GM10266 (cell line): ENCODE measurements at regions not wholly inside any gene's neighbourhood (a gene's known extent, or its start where the extent isn't known, plus 50 kb on each side); places are given as distances from the start of the nearest gene placed in this dataset.

ENCODE experiments used
- DNase-seq: peaks from one replicate; pipeline ENCODE4 v3.0.0; 2012; ENCODE audit errors: extremely low spot score
- CTCF ChIP-seq: IDR thresholded peaks from 2 replicates; pipeline ENCODE4 v1.5.1; 2012; ENCODE audit warnings: mild to moderate bottlenecking, low read depth; ENCODE audit not compliant: control insufficient read depth, insufficient read depth; ENCODE audit errors: missing control alignments

GRCh38 chr5:145233461-145233860 lies 601.7 kb downstream of the PRELID2 start:
- no peak for DNase-seq
- TF ChIP-seq CTCF, result no peak

GRCh38 chr5:145230781-145231180 lies 604.4 kb downstream of the PRELID2 start:
- DNase-seq, result no peak
- no peak for TF ChIP-seq CTCF

DNA sequence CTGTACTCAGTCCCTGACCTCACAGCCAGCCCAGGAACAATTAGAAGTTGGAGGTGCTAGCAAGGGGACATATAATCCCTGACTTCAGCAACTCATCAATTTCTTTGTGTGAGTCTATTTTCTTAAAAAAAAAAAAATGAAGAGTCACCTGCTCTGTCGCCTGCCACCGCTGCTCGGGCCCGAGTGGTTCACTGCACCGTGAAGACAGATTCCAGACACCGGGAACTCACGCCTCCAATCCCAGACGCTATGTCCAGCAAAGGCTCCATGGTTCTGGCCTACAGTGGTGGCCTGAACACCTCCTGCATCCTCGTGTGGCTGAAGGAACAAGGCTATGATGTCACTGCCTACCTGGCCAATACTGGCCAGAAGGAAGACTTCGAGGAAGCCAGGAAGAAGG lies 606.6 kb downstream of the PRELID2 start:
- no peak for DNase-seq
- TF ChIP-seq CTCF, result no peak

GRCh38 chr5:145227881-145228280 lies 607.3 kb downstream of the PRELID2 start:
- no peak for TF ChIP-seq CTCF

GRCh38 chr5:145226726-145227125 lies 608.4 kb downstream of the PRELID2 start:
- TF ChIP-seq CTCF, result no peak

More at GRCh38 chr5:145227881-145228280, 607.3 kb downstream of the PRELID2 start:
- DNase-seq, result no peak

DNA sequence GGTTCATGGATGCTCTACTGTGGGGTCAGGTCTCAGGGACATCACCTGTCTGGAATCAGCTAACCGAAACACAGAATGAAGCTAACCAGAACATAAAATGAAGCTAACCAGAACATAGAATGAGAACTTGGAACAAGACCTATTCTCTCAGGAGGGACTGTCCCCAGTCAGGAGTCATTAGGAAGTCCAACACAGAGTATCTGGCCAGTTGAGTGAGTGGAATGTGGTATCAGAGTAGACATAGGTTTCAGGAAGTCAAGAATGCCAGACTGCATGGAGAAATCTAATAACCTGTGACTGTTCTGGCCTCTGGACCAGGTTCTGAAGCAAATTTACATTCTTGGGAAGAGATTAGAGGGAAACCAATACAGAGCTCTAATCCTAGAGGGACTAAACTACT lies 609.6 kb downstream of the PRELID2 start:
- TF ChIP-seq CTCF, result no peak
- no peak for DNase-seq

More at GRCh38 chr5:145226726-145227125, 608.4 kb downstream of the PRELID2 start:
- DNase-seq, result no peak

GRCh38 chr5:145223582-145223981 lies 611.6 kb downstream of the PRELID2 start:
- no peak for TF ChIP-seq CTCF
- DNase-seq, result no peak
